ENCODE measurements at regions not wholly inside any gene's neighbourhood (a gene's known extent, or its start where the extent isn't known, plus 50 kb on each side); places are given as distances from the start of the nearest gene placed in this dataset.

- DNase-seq, result no peak
These were observed 63.5 kb upstream of the ROR1 start for GRCh38 chr1:63710308-63710707.

GRCh38 chr1:63710761-63711380 is 62.9 kb upstream of the ROR1 start:
- no peak for DNase-seq

- DNase-seq, result no peak
These were observed 60.8 kb upstream of the ROR1 start for GRCh38 chr1:63713041-63713440.

GRCh38 chr1:63713627-63714481 is 60.0 kb upstream of the ROR1 start:
- DNase-seq, result peak; percentile 90

GRCh38 chr1:63714482-63714760 is 59.4 kb upstream of the ROR1 start:
- DNase-seq, result no peak

- DNase-seq, result no peak
These were observed 56.2 kb upstream of the ROR1 start for GRCh38 chr1:63717511-63718065.

- no peak for DNase-seq
These were observed 55.3 kb upstream of the ROR1 start for GRCh38 chr1:63718541-63718970.

GRCh38 chr1:63721531-63722189 is 52.2 kb upstream of the ROR1 start:
- peak; percentile 53 for DNase-seq

- no peak for DNase-seq
These were observed 50.2 kb upstream of the ROR1 start for GRCh38 chr1:63723602-63724001.
